Lower leg skin (tissue), 3 donors: ENCODE measurements at regions not wholly inside any gene's neighbourhood (a gene's known extent, or its start where the extent isn't known, plus 50 kb on each side); places are given as distances from the start of the nearest gene placed in this dataset.

Source experiments
- CTCF ChIP-seq, 3 donors: fragments of 450-650 bp; IDR thresholded peaks; one replicate each; pipeline ENCODE4 v1.5.1; 2016; ENCODE audit warnings: antibody characterized with exemption in 3 of 3, mild to moderate bottlenecking in 3 of 3, moderate library complexity in 2 of 3
- POLR2A ChIP-seq, 2 donors: fragments of 450-650 bp; IDR thresholded peaks; one replicate each; pipeline ENCODE4 v1.6.1; 2016 to 2017; ENCODE audit warnings: antibody characterized with exemption in 2 of 2, mild to moderate bottlenecking in 1 of 2, moderate library complexity in 1 of 2

GRCh38 chr7:9324513-9324912 lies 891.1 kb downstream of the NXPH1 start:
- no peak for TF ChIP-seq CTCF (IDR thresholded peaks at IDR 0.05)
- no peak for TF ChIP-seq POLR2A (IDR thresholded peaks at IDR 0.05)
